Breast epithelium (tissue), 3 donors: ENCODE measurements at regions not wholly inside any gene's neighbourhood (a gene's known extent, or its start where the extent isn't known, plus 50 kb on each side); places are given as distances from the start of the nearest gene placed in this dataset.

Experiments used
- POLR2AphosphoS5 ChIP-seq, 3 donors: sonication (generic); formaldehyde crosslinking; IDR thresholded peaks; one replicate each; pipeline ENCODE4 v1.6.1; 2017; ENCODE audit warnings: antibody characterized with exemption in 3 of 3
- TF ChIP-seq, protein P1 (sequence below), 3 donors: fragments of 450-650 bp; IDR thresholded peaks; one replicate each; pipeline ENCODE4 v1.5.1; 2016 to 2017; ENCODE audit warnings: antibody characterized with exemption in 3 of 3, mild to moderate bottlenecking in 3 of 3, moderate library complexity in 3 of 3

- TF ChIP-seq, protein P1, sequence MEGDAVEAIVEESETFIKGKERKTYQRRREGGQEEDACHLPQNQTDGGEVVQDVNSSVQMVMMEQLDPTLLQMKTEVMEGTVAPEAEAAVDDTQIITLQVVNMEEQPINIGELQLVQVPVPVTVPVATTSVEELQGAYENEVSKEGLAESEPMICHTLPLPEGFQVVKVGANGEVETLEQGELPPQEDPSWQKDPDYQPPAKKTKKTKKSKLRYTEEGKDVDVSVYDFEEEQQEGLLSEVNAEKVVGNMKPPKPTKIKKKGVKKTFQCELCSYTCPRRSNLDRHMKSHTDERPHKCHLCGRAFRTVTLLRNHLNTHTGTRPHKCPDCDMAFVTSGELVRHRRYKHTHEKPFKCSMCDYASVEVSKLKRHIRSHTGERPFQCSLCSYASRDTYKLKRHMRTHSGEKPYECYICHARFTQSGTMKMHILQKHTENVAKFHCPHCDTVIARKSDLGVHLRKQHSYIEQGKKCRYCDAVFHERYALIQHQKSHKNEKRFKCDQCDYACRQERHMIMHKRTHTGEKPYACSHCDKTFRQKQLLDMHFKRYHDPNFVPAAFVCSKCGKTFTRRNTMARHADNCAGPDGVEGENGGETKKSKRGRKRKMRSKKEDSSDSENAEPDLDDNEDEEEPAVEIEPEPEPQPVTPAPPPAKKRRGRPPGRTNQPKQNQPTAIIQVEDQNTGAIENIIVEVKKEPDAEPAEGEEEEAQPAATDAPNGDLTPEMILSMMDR (IDR thresholded peaks at IDR 0.05): no peak
- TF ChIP-seq POLR2AphosphoS5 (IDR thresholded peaks at IDR 0.05): no peak
Measured at GRCh38 chr22:48173773-48174160, 1411.3 kb downstream of the TBC1D22A start.
